ENCODE measurements at regions not wholly inside any gene's neighbourhood (a gene's known extent, or its start where the extent isn't known, plus 50 kb on each side); places are given as distances from the start of the nearest gene placed in this dataset.

DNA sequence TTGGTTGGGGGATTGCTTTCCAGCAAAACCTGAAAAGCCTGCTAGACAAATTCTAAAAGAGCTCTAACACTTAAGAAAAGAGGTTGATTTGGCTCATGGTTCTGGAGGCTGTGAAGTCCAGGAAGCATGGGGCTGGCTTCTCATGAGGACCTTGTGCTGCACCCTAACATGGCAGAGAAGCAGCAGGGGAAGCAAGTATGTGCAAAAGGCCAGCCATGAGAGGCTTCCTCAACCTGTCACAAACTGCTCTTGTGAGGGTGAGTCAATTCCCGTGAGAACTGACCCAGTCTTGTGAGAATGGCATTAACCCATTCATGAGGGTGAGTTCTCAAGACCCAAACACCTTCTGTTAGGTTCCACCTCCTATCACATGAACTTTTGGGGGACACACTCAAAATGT lies 54.3 kb upstream of the IGFBP3 start:
- TF ChIP-seq, protein P1, sequence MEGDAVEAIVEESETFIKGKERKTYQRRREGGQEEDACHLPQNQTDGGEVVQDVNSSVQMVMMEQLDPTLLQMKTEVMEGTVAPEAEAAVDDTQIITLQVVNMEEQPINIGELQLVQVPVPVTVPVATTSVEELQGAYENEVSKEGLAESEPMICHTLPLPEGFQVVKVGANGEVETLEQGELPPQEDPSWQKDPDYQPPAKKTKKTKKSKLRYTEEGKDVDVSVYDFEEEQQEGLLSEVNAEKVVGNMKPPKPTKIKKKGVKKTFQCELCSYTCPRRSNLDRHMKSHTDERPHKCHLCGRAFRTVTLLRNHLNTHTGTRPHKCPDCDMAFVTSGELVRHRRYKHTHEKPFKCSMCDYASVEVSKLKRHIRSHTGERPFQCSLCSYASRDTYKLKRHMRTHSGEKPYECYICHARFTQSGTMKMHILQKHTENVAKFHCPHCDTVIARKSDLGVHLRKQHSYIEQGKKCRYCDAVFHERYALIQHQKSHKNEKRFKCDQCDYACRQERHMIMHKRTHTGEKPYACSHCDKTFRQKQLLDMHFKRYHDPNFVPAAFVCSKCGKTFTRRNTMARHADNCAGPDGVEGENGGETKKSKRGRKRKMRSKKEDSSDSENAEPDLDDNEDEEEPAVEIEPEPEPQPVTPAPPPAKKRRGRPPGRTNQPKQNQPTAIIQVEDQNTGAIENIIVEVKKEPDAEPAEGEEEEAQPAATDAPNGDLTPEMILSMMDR (conservative IDR thresholded peaks at IDR 0.05; ENCODE audit: low read depth, low read length), result no peak
- Histone ChIP-seq H4K20me1 (ENCODE audit: insufficient read depth) (no peaks in the 10 kb centered on the region), H3K4me3 (IDR thresholded peaks at IDR 0.05; ENCODE audit: insufficient read depth, low read depth, low read length) (no peak overlapping the region), H3K79me2 (ENCODE audit: insufficient read depth, low read depth) (no peaks in the 10 kb centered on the region), H3K36me3 (ENCODE audit: insufficient read depth) (no peaks in the 10 kb centered on the region), H3K27me3 (ENCODE audit: insufficient read depth, low read depth) (no peaks in the 10 kb centered on the region), H3K4me1 (ENCODE audit: low read depth, poor library complexity, severe bottlenecking) (peaks cover 31% of the 10 kb centered on the region), H3K9ac (no peak overlapping the region), H3K4me2 (no peak overlapping the region), H3K27ac (no peak overlapping the region), H2AFZ (ENCODE audit: low read depth) (no peak overlapping the region)

DNA sequence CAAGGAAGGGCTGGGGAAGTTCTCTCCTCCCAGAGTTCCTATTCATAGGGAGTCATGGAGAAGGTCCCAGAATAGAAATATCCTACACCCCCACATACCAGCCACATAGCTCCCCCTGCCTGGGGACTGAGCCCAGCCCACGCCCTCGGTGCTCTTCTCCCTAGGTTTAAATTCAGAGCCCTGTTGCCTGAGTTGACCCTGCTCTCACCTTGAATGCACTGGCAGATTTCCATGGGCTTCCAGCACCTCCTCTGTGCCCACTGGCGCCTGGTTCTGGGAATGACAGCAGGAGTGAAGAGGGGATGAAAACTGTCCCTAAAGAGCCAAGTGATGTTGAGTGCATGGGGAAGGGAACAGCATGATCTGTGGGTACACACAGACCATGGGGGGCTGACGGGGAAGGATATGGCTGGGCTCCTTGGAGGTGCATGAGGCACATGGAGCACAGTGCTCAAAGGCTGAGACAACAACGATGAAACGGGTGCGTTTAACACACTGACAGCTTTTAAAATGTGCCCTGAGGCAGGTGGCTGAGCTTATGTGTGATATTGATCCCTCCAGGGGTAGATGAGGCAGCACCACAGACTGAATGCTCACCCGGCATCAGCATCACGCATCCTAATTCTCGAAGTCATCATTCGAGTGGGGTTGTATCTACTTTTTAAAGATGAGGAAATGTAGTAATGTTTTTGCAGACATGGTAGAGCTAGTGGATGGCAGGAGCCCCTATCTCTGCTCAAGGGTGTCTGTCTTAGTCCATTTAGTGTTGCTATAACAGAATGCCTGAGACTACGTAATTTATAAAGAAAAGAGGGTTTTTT lies 53.7 kb upstream of the IGFBP3 start:
- no peak overlapping the region for H2AFZ ChIP-seq (ENCODE audit: low read depth)
- no peaks in the 10 kb centered on the region for H3K36me3 ChIP-seq (ENCODE audit: insufficient read depth)
- no peaks in the 10 kb centered on the region for H4K20me1 ChIP-seq (ENCODE audit: insufficient read depth)
- H3K27ac ChIP-seq, result no peak overlapping the region
- H3K4me3 ChIP-seq (IDR thresholded peaks at IDR 0.05; ENCODE audit: insufficient read depth, low read depth, low read length), result no peak overlapping the region
- H3K4me2 ChIP-seq, result no peak overlapping the region
- TF ChIP-seq, protein P1 (conservative IDR thresholded peaks at IDR 0.05; ENCODE audit: low read depth, low read length), result no peak
- no peaks in the 10 kb centered on the region for H3K79me2 ChIP-seq (ENCODE audit: insufficient read depth, low read depth)
- no peak overlapping the region for H3K9ac ChIP-seq
- H3K27me3 ChIP-seq (ENCODE audit: insufficient read depth, low read depth), result no peaks in the 10 kb centered on the region
- H3K4me1 ChIP-seq (ENCODE audit: low read depth, poor library complexity, severe bottlenecking), result peaks cover 31% of the 10 kb centered on the region

DNA sequence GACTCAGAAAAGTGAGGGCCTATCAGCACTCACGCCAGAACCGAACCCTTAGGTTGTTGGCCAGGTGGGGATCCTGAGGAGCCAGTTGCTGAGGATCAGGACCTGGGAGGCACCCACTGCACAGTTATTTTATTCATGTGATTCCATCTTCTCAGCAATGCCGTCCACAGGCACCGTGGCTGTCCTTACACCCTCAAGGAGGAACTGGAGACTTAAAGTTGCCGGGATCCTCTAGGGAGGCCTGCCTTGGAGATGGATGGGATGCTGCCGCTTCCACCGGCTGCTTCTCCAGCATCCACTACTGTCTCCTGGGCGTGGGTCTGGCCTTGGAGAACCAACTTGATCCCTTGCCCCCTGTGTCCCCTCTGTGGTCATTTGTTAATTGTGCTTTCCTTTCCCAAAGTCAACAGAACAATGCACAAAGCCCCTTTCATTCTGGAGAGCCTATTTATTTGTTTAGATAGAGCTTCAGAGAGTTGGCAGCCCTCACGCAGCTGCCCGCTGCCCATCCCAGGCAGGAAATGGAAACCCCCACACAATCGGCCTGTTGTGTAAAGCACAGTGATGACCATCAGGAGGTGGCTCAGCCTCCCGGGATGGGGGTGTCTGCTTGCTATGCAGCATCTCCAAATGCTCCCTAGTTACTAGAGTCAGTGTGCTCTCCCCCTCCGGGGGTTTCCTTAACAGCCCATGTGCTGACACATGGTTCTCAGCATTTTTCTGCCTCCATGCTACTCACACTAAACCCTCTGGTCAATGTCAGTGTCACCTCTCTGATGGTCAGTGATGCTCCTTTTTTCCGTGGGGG lies 52.9 kb upstream of the IGFBP3 start:
- H3K27me3 ChIP-seq (ENCODE audit: insufficient read depth, low read depth), result no peaks in the 10 kb centered on the region
- peaks cover 23% of the 10 kb centered on the region for H3K4me1 ChIP-seq (ENCODE audit: low read depth, poor library complexity, severe bottlenecking)
- no peak overlapping the region for H2AFZ ChIP-seq (ENCODE audit: low read depth)
- H3K4me3 ChIP-seq (IDR thresholded peaks at IDR 0.05; ENCODE audit: insufficient read depth, low read depth, low read length), result no peak overlapping the region
- no peak overlapping the region for H3K27ac ChIP-seq
- H3K79me2 ChIP-seq (ENCODE audit: insufficient read depth, low read depth), result no peaks in the 10 kb centered on the region
- TF ChIP-seq, protein P1 (conservative IDR thresholded peaks at IDR 0.05; ENCODE audit: low read depth, low read length), result no peak
- no peak overlapping the region for H3K9ac ChIP-seq
- H4K20me1 ChIP-seq (ENCODE audit: insufficient read depth), result no peaks in the 10 kb centered on the region
- H3K36me3 ChIP-seq (ENCODE audit: insufficient read depth), result no peaks in the 10 kb centered on the region
- no peak overlapping the region for H3K4me2 ChIP-seq

DNA sequence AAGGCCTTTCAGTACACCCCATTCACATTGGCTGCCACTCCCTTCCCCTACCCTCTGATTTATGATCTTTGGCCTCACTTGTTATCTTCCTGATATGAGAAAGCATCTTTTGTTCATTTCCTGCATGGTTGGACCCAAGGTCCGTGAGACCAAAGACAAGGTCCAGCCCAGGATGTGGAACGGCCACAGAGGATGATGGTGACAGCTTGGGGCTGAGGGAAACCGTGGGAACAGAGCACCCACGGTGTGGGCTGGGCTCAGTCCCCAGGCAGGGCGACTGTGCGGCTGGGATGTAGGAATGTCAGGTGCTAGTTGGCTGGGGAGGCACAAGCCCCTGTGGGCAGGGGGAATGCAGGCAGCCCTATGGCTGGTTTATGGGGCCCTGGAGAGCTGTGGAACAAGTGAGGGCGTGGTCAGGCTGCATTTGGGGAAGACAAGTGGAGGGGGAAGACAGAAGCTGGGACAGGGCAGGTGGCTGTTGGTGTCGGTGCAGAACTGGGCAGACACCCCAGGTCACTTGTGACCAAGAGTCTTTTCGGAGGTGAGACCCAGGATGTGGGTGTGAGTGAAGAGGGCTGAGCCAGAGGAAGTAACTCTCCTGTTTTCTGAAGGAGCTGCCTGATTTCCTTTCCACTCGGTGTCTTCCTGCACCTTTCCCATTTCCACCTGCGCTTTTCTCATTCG lies 51.7 kb upstream of the IGFBP3 start:
- Histone ChIP-seq H3K27ac (no peak overlapping the region), H3K36me3 (ENCODE audit: insufficient read depth) (no peaks in the 10 kb centered on the region)

More for the DNA sequence above, 51.7 kb upstream of the IGFBP3 start:
- no peaks in the 10 kb centered on the region for H4K20me1 ChIP-seq (ENCODE audit: insufficient read depth)
- no peak overlapping the region for H2AFZ ChIP-seq (ENCODE audit: low read depth)
- peaks cover 11% of the 10 kb centered on the region for H3K4me1 ChIP-seq (ENCODE audit: low read depth, poor library complexity, severe bottlenecking)
- H3K9ac ChIP-seq, result no peak overlapping the region
- no peak overlapping the region for H3K4me3 ChIP-seq (IDR thresholded peaks at IDR 0.05; ENCODE audit: insufficient read depth, low read depth, low read length)
- no peak overlapping the region for H3K4me2 ChIP-seq
- H3K79me2 ChIP-seq (ENCODE audit: insufficient read depth, low read depth), result no peaks in the 10 kb centered on the region
- TF ChIP-seq, protein P1 (conservative IDR thresholded peaks at IDR 0.05; ENCODE audit: low read depth, low read length), result no peak
- no peaks in the 10 kb centered on the region for H3K27me3 ChIP-seq (ENCODE audit: insufficient read depth, low read depth)
